ENCODE measurements at regions not wholly inside any gene's neighbourhood (a gene's known extent, or its start where the extent isn't known, plus 50 kb on each side); places are given as distances from the start of the nearest gene placed in this dataset.

- DNase-seq (ENCODE audit: low read depth), result no peak
- no peak overlapping the region for H3K4me3 ChIP-seq (ENCODE audit: low read depth, low read length)
- no peak for TF ChIP-seq CTCF (IDR thresholded peaks at IDR 0.05; ENCODE audit: insufficient read depth, low read length)
Measured at GRCh38 chr16:9327253-9327652, 235.8 kb downstream of the HAPSTR1 start.

- no peak overlapping the region for H3K4me3 ChIP-seq (ENCODE audit: low read depth, low read length)
- no peak for TF ChIP-seq CTCF (IDR thresholded peaks at IDR 0.05; ENCODE audit: insufficient read depth, low read length)
- no peak for DNase-seq (ENCODE audit: low read depth)
Measured at GRCh38 chr16:9328411-9328810, 237.0 kb downstream of the HAPSTR1 start.

- no peak for TF ChIP-seq CTCF (IDR thresholded peaks at IDR 0.05; ENCODE audit: insufficient read depth, low read length)
- H3K4me3 ChIP-seq (ENCODE audit: low read depth, low read length), result no peak overlapping the region
- no peak for DNase-seq (ENCODE audit: low read depth)
Measured at GRCh38 chr16:9330095-9330494, 238.7 kb downstream of the HAPSTR1 start.

GRCh38 chr16:9331503-9331902, 240.1 kb downstream of the HAPSTR1 start:
- no peak overlapping the region for H3K4me3 ChIP-seq (ENCODE audit: low read depth, low read length)
- no peak for DNase-seq (ENCODE audit: low read depth)
- TF ChIP-seq CTCF (IDR thresholded peaks at IDR 0.05; ENCODE audit: insufficient read depth, low read length), result no peak

GRCh38 chr16:9332574-9333148, 241.2 kb downstream of the HAPSTR1 start:
- DNase-seq (ENCODE audit: low read depth), result no peak

GRCh38 chr16:9333469-9333868, 242.0 kb downstream of the HAPSTR1 start:
- TF ChIP-seq CTCF (IDR thresholded peaks at IDR 0.05; ENCODE audit: insufficient read depth, low read length), result no peak
- H3K4me3 ChIP-seq (ENCODE audit: low read depth, low read length), result no peak overlapping the region
- no peak for DNase-seq (ENCODE audit: low read depth)

More at GRCh38 chr16:9332574-9333148, 241.2 kb downstream of the HAPSTR1 start:
- no peak overlapping the region for H3K4me3 ChIP-seq (ENCODE audit: low read depth, low read length)
- TF ChIP-seq CTCF (IDR thresholded peaks at IDR 0.05; ENCODE audit: insufficient read depth, low read length), result no peak

GRCh38 chr16:9334103-9334502, 242.7 kb downstream of the HAPSTR1 start:
- no peak for DNase-seq (ENCODE audit: low read depth)
- TF ChIP-seq CTCF (IDR thresholded peaks at IDR 0.05; ENCODE audit: insufficient read depth, low read length), result no peak

More at GRCh38 chr16:9334103-9334502, 242.7 kb downstream of the HAPSTR1 start:
- H3K4me3 ChIP-seq (ENCODE audit: low read depth, low read length), result no peak overlapping the region

Measured in fibroblast of the aortic adventitia (primary cell).